B cell (primary cell): ENCODE measurements at regions not wholly inside any gene's neighbourhood (a gene's known extent, or its start where the extent isn't known, plus 50 kb on each side); places are given as distances from the start of the nearest gene placed in this dataset.

Experiments
- ATAC-seq: fragments of 200-7000 bp; cut with Tn5 transposase; one replicate; pipeline ENCODE4 v1.10.0; 2021; ENCODE audit warnings: low read depth, mild to moderate bottlenecking, moderate number of reproducible peaks, moderate library complexity
- CTCF ChIA-PET: fragments of 350-600 bp; sonication (Branson Sonifier 250); formaldehyde crosslinking; loops from one replicate; lab custom pipeline; 2021; ENCODE audit warnings: antibody characterized with exemption, inconsistent platforms; lab: Charles Lee
- POLR2A ChIA-PET: fragments of 350-600 bp; sonication (Branson Sonifier 250); formaldehyde crosslinking; loops from one replicate; lab custom pipeline; 2021; ENCODE audit warnings: antibody characterized with exemption; lab: Charles Lee
- DNase-seq: peaks from one replicate; pipeline ENCODE4 v3.0.0; 2013
- H2AFZ ChIP-seq: 2 replicates; pipeline ENCODE4 v1.6.1; 2012; ENCODE audit warnings: mild to moderate bottlenecking, low read depth, low read length; ENCODE audit not compliant: insufficient read depth, poor library complexity, severe bottlenecking
- H3K27ac ChIP-seq, 2 donors: 1 replicate in 1 of 2; 2 replicates in 1 of 2; pipeline ENCODE4 v1.5.1; 2012 to 2013; ENCODE audit warnings: low read length in 2 of 2, mild to moderate bottlenecking in 2 of 2, moderate library complexity in 1 of 2
- H3K27me3 ChIP-seq, 4 experiments: fragments of 200-600 bp in 1 of 4; sonication (generic) in 1 of 4; replicated peaks in 1 of 4; 1 replicate in 2 of 4; 2 replicates in 2 of 4; pipeline versions ENCODE4 v1.6.1 to v1.7.0; 2013 to 2016; ENCODE audit warnings: low read length in 3 of 4, mild to moderate bottlenecking in 2 of 4, mixed read lengths in 1 of 4, moderate library complexity in 1 of 4; ENCODE audit not compliant: insufficient read depth in 4 of 4, control insufficient read depth in 3 of 4; ENCODE audit errors: control extremely low read depth in 1 of 4
- H3K36me3 ChIP-seq, 2 experiments: replicated peaks in 1 of 2; 1 replicate in 1 of 2; 2 replicates in 1 of 2; pipeline versions ENCODE4 v1.6.1 to v1.7.1; 2013; ENCODE audit warnings: low read length in 1 of 2; ENCODE audit not compliant: insufficient read depth in 2 of 2, control insufficient read depth in 1 of 2; ENCODE audit errors: control extremely low read depth in 1 of 2, extremely low read depth in 1 of 2
- H3K4me1 ChIP-seq, 2 donors: fragments of 200-600 bp in 1 of 2; sonication (generic) in 1 of 2; 1 replicate in 1 of 2; 2 replicates in 1 of 2; pipeline versions ENCODE4 v1.5.1 to v1.6.1; 2013 to 2017; ENCODE audit warnings: low read length in 2 of 2; ENCODE audit not compliant: control insufficient read depth in 2 of 2, insufficient read depth in 2 of 2
- H3K4me2 ChIP-seq: replicated peaks from 2 replicates; pipeline ENCODE3; 2012; ENCODE audit warnings: mild to moderate bottlenecking, low read depth, low read length; ENCODE audit not compliant: poor library complexity, severe bottlenecking
- H3K4me3 ChIP-seq, 5 experiments: fragments of 200-600 bp in 1 of 5; sonication (generic) in 1 of 5; 1 replicate in 3 of 5; 2 replicates in 2 of 5; pipeline versions ENCODE4 v1.5.1 to v1.7.0; 2011 to 2016; ENCODE audit warnings: low read length in 4 of 5, mild to moderate bottlenecking in 4 of 5, low read depth in 2 of 5, control low read depth in 1 of 5, moderate library complexity in 1 of 5; ENCODE audit not compliant: insufficient read depth in 1 of 5; ENCODE audit errors: control extremely low read depth in 1 of 5, extremely low read depth in 1 of 5
- H3K79me2 ChIP-seq: fragments of 200-600 bp; sonication (generic); one replicate; pipeline ENCODE4 v1.6.0; 2016; ENCODE audit warnings: low read length; ENCODE audit not compliant: control insufficient read depth, insufficient read depth
- H3K9ac ChIP-seq: fragments of 200-600 bp; sonication (generic); 2 replicates; pipeline ENCODE4 v1.6.1; 2017; ENCODE audit warnings: mild to moderate bottlenecking, low read length, moderate library complexity
- H3K9me3 ChIP-seq, 3 donors: one replicate each; pipeline versions ENCODE4 v1.6.1 to v1.7.1; 2013; ENCODE audit warnings: low read length in 2 of 3; ENCODE audit not compliant: control insufficient read depth in 2 of 3, insufficient read depth in 1 of 3; ENCODE audit errors: control extremely low read depth in 1 of 3
- H4K20me1 ChIP-seq: 2 replicates; pipeline ENCODE4 v1.6.0; 2012; ENCODE audit warnings: mild to moderate bottlenecking, low read length; ENCODE audit not compliant: insufficient read depth, control insufficient read depth, poor library complexity, severe bottlenecking
- H3K27ac Mint-ChIP-seq: one replicate; pipeline ENCODE4 v1.8.0; 2021; ENCODE audit warnings: mixed read lengths
- H3K27me3 Mint-ChIP-seq: one replicate; pipeline ENCODE4 v1.8.0; 2021; ENCODE audit warnings: mixed read lengths
- H3K4me1 Mint-ChIP-seq: one replicate; pipeline ENCODE4 v1.8.0; 2021; ENCODE audit warnings: mixed read lengths
- H3K4me3 Mint-ChIP-seq: one replicate; pipeline ENCODE4 v1.8.0; 2021; ENCODE audit warnings: mixed read lengths
- H3K9me3 Mint-ChIP-seq: one replicate; pipeline ENCODE4 v1.8.0; 2022; ENCODE audit warnings: mixed read lengths; ENCODE audit not compliant: insufficient read depth
- CTCF ChIP-seq: fragments of 200-600 bp; IDR thresholded peaks from one replicate; pipeline ENCODE4 v1.8.0; 2022; ENCODE audit warnings: antibody characterized with exemption, mild to moderate bottlenecking
- EZH2 ChIP-seq: IDR thresholded peaks from 2 replicates; pipeline ENCODE4 v1.6.1; 2012; ENCODE audit warnings: borderline replicate concordance, low read depth, mild to moderate bottlenecking, moderate library complexity, low read length; ENCODE audit not compliant: insufficient read depth, poor library complexity, severe bottlenecking
- whole genome bisulfite sequencing: methylation state at CpG from one replicate; pipeline ENCODE4 v1.1.5; 2013; ENCODE audit warnings: missing lambda C conversion rate; ENCODE audit not compliant: insufficient coverage; 5-methylcytosine and 5-hydroxymethylcytosine counted together
- intact Hi-C: fragments of 100-400 bp; cut with micrococcal nuclease; formaldehyde crosslinking; loops from one replicate; pipeline ENCODE4 v1.10.0; 2022

- DNase-seq (no peak), ATAC-seq (no peak)
- Histone ChIP-seq H3K36me3 (no peaks in the 10 kb centered on the region), H3K9ac (no peak overlapping the region), H3K9me3 (no peaks in the 10 kb centered on the region), H3K4me3 (no peak overlapping the region), H3K79me2 (no peaks in the 10 kb centered on the region), H3K27ac (no peak overlapping the region), H2AFZ (no peak overlapping the region), H4K20me1 (no peaks in the 10 kb centered on the region), H3K4me2 (no peak overlapping the region), H3K27me3 (no peaks in the 10 kb centered on the region), H3K4me1 (no peaks in the 10 kb centered on the region)
- H3K27ac Mint-ChIP-seq = no peak overlapping the region
- POLR2A ChIA-PET = no interaction called here
- TF ChIP-seq CTCF = no peak
- no peak for TF ChIP-seq EZH2
- CTCF ChIA-PET = no interaction called here
- H3K27me3 Mint-ChIP-seq = no peaks in the 10 kb centered on the region
- no peaks in the 10 kb centered on the region for H3K9me3 Mint-ChIP-seq
- no CpG with 5 or more reads among the region's 1 CpG for WGBS
- intact Hi-C loops = no loop called here
- H3K4me1 Mint-ChIP-seq = no peaks in the 10 kb centered on the region
- no peak overlapping the region for H3K4me3 Mint-ChIP-seq
Measured at GRCh38 chr5:109961751-109962150, 272.0 kb downstream of the MAN2A1 start.

GRCh38 chr5:109962882-109963603 lies 273.3 kb downstream of the MAN2A1 start:
- H3K27me3 Mint-ChIP-seq = peaks cover 3% of the 10 kb centered on the region
- POLR2A ChIA-PET = no interaction called here
- Histone ChIP-seq H3K9me3 (no peaks in the 10 kb centered on the region), H3K36me3 (no peaks in the 10 kb centered on the region), H3K27me3 (no peaks in the 10 kb centered on the region), H3K4me3 (no peak overlapping the region), H3K4me2 (no peak overlapping the region), H3K9ac (no peak overlapping the region), H3K79me2 (no peaks in the 10 kb centered on the region), H2AFZ (no peak overlapping the region), H4K20me1 (no peaks in the 10 kb centered on the region), H3K27ac (no peak overlapping the region), H3K4me1 (no peaks in the 10 kb centered on the region)
- no peaks in the 10 kb centered on the region for H3K9me3 Mint-ChIP-seq
- no peak overlapping the region for H3K4me3 Mint-ChIP-seq
- intact Hi-C loops = no loop called here
- DNase-seq = no peak
- 0% methylated on average over 1 of the region's 1 CpG for WGBS
- H3K27ac Mint-ChIP-seq = no peak overlapping the region
- no peaks in the 10 kb centered on the region for H3K4me1 Mint-ChIP-seq
- no peak for ATAC-seq
- CTCF ChIA-PET = no interaction called here
- no peak for TF ChIP-seq EZH2
- TF ChIP-seq CTCF = no peak
